K562 (cell line): ENCODE measurements at regions not wholly inside any gene's neighbourhood (a gene's known extent, or its start where the extent isn't known, plus 50 kb on each side); places are given as distances from the start of the nearest gene placed in this dataset.

Source experiments
- ATAC-seq: fragments of 200-7000 bp; cut with Tn5 transposase; 3 replicates; pipeline ENCODE4 v1.9.1; 2020; ENCODE audit warnings: moderate library complexity
- BruUV-seq: library from RNA; stranded (reverse); fragments of 400-500 nt; replicated peaks from 2 replicates; lab custom pipeline; 2021; lab: Mats Ljungman, UMichigan
- CTCF ChIA-PET: fragments of 300-600 bp; formaldehyde crosslinking; extraction: SDS; loops from one replicate; lab custom pipeline; 2021; ENCODE audit warnings: low intra/inter-chr PET ratio; lab: Yijun Ruan, JAX
- POLR2A ChIA-PET: fragments of 300-600, 350-650 bp; sonication (Branson Sonifier 250); formaldehyde crosslinking; extraction: SDS; loops from one replicate; lab custom pipeline; 2021; ENCODE audit warnings: antibody characterized with exemption, inconsistent platforms; lab: Yijun Ruan, JAX
- DNase-seq, 4 experiments: peaks; one replicate each; pipeline versions ENCODE4 v3.0.0 to v3.0.0-alpha.2; 2011 to 2018; ENCODE audit warnings: low spot score in 3 of 4, mixed read lengths in 3 of 4; ENCODE audit errors: extremely low read depth in 1 of 4
- FAIRE-seq: peaks from 2 replicates; lab custom pipeline; 2011; peaks lifted over from hg19 to GRCh38; lab: Jason Lieb, UNC
- H2AFZ ChIP-seq: 2 replicates; pipeline ENCODE4 v1.6.0; 2011; ENCODE audit warnings: low read depth, low read length, control low read depth, inconsistent platforms
- H3K27ac ChIP-seq: fragments of 200-600 bp; 3 replicates; pipeline ENCODE4 v1.8.0; 2011; ENCODE audit warnings: low read depth, mild to moderate bottlenecking, control low read depth, inconsistent platforms, low read length, moderate library complexity, mixed read lengths; ENCODE audit errors: extremely low read depth
- H3K27me3 ChIP-seq, 2 experiments: fragments of 300-600 bp in 1 of 2; 2 replicates in 1 of 2; 3 replicates in 1 of 2; pipeline versions ENCODE4 v1.6.0 to v1.8.0; 2011; ENCODE audit warnings: inconsistent platforms in 2 of 2, low read length in 2 of 2, mild to moderate bottlenecking in 1 of 2, mixed read lengths in 1 of 2, moderate library complexity in 1 of 2; ENCODE audit not compliant: control insufficient read depth in 2 of 2, insufficient read depth in 2 of 2
- H3K36me3 ChIP-seq: fragments of 300-600 bp; 3 replicates; pipeline ENCODE4 v1.8.0; 2011; ENCODE audit warnings: mild to moderate bottlenecking, low read length, inconsistent platforms; ENCODE audit not compliant: control insufficient read depth, insufficient read depth
- H3K4me1 ChIP-seq, 2 experiments: fragments of 200-600 bp in 1 of 2; replicated peaks in 1 of 2; 2 replicates in 1 of 2; 3 replicates in 1 of 2; pipeline versions ENCODE4 v1.5.1 to v1.8.0; 2011; ENCODE audit warnings: inconsistent platforms in 2 of 2, low read length in 2 of 2, mild to moderate bottlenecking in 1 of 2, mixed read lengths in 1 of 2, moderate library complexity in 1 of 2; ENCODE audit not compliant: control insufficient read depth in 2 of 2, insufficient read depth in 2 of 2
- H3K4me2 ChIP-seq: 2 replicates; pipeline ENCODE4 v1.6.1; 2011; ENCODE audit warnings: low read length, control low read depth, inconsistent platforms, mixed read lengths; ENCODE audit not compliant: insufficient read depth
- H3K4me3 ChIP-seq: fragments of 200-600 bp; sonication (generic), shearing (Covaris generic); 2 replicates; pipeline ENCODE4 v1.5.1; 2016; ENCODE audit warnings: control low read depth, inconsistent platforms
- H3K79me2 ChIP-seq: fragments of 200-600 bp; 3 replicates; pipeline ENCODE4 v1.8.0; 2011; ENCODE audit warnings: low read length, inconsistent platforms; ENCODE audit not compliant: control insufficient read depth, insufficient read depth
- H3K9ac ChIP-seq, 2 experiments: 2 replicates each; pipeline versions ENCODE4 v1.6.0 to v1.6.1; 2011; ENCODE audit warnings: low read depth in 2 of 2, low read length in 2 of 2, control low read depth in 1 of 2, inconsistent platforms in 1 of 2, mild to moderate bottlenecking in 1 of 2, mixed read lengths in 1 of 2; ENCODE audit not compliant: insufficient read depth in 1 of 2
- H3K9me1 ChIP-seq: one replicate; pipeline ENCODE4 v1.6.0; 2011; ENCODE audit warnings: inconsistent platforms, mild to moderate bottlenecking, low read length, moderate library complexity; ENCODE audit not compliant: control insufficient read depth, insufficient read depth
- H3K9me3 ChIP-seq: replicated peaks from 2 replicates; pipeline ENCODE4 v1.5.1; 2011; ENCODE audit warnings: low read depth, low read length, inconsistent platforms; ENCODE audit not compliant: control insufficient read depth, insufficient read depth
- H4K20me1 ChIP-seq: replicated peaks from 2 replicates; pipeline ENCODE4 v1.6.1; 2011; ENCODE audit warnings: low read length, inconsistent platforms, mixed read lengths; ENCODE audit not compliant: control insufficient read depth, insufficient read depth
- CREM ChIP-seq: IDR thresholded peaks from 2 replicates; pipeline ENCODE4 v1.6.1; 2014; ENCODE audit warnings: antibody characterized with exemption, low read depth
- ETV1 ChIP-seq: fragments of 450-650 bp; conservative IDR thresholded peaks from 2 replicates; pipeline ENCODE4 v1.6.1; 2016; ENCODE audit warnings: missing genetic modification characterization, control low read depth, low read depth, missing compliant biosample characterization
- JUNB ChIP-seq: fragments of 450-650 bp; formaldehyde crosslinking; conservative IDR thresholded peaks from 2 replicates; pipeline ENCODE4 v1.4.0; 2020; ENCODE audit warnings: mild to moderate bottlenecking
- LEF1 ChIP-seq: fragments of 450-650 bp; IDR thresholded peaks from 2 replicates; pipeline ENCODE4 v1.6.1; 2016; ENCODE audit warnings: mild to moderate bottlenecking
- MBD2 ChIP-seq: sonication (generic); IDR thresholded peaks from 2 replicates; pipeline ENCODE4 v1.6.1; 2016; ENCODE audit warnings: low read depth, borderline replicate concordance
- NR2C1 ChIP-seq, 2 experiments: fragments of 450-650 bp; IDR thresholded peaks; 2 replicates each; pipeline ENCODE4 v1.6.1; 2017; ENCODE audit warnings: mild to moderate bottlenecking in 2 of 2, antibody characterized with exemption in 1 of 2, inconsistent platforms in 1 of 2, missing compliant biosample characterization in 1 of 2, missing genetic modification characterization in 1 of 2
- ZNF384 ChIP-seq: IDR thresholded peaks from 2 replicates; pipeline ENCODE4 v1.6.1; 2012; ENCODE audit warnings: low read depth, low read length, improper control_type of control experiment
- WGBS: fragments of 100-300 bp; shearing (Covaris generic); methylation state at CpG from one replicate; pipeline ENCODE4 v1.1.6; 2016; ENCODE audit warnings: low coverage, mixed read lengths; ENCODE audit not compliant: insufficient coverage; ENCODE audit errors: missing lambda C conversion rate; 5-methylcytosine and 5-hydroxymethylcytosine counted together
- in situ Hi-C: fragments of 300-500 bp; cut with MboI; formaldehyde crosslinking; loops from 4 replicates; pipeline ENCODE4 v1.15.0; 2018; ENCODE audit warnings: inconsistent platforms, mixed read lengths
- intact Hi-C: fragments of 100-400 bp; cut with micrococcal nuclease; formaldehyde crosslinking; loops from 2 replicates; pipeline ENCODE4 v1.14.2; 2022
- TF ChIP-seq, protein P1 (sequence below), 2 experiments: fragments of 450-650 bp in 1 of 2; IDR thresholded peaks; 2 replicates each; pipeline ENCODE4 v1.6.1; 2011 to 2017; ENCODE audit warnings: low read depth in 2 of 2, antibody characterized with exemption in 1 of 2, borderline replicate concordance in 1 of 2, low read length in 1 of 2, mild to moderate bottlenecking in 1 of 2, mixed read lengths in 1 of 2; ENCODE audit not compliant: control insufficient read depth in 1 of 2
- TF ChIP-seq, protein P2 (sequence below): fragments of 450-650 bp; IDR thresholded peaks from 2 replicates; pipeline ENCODE4 v1.6.1; 2016; ENCODE audit warnings: low read depth, mild to moderate bottlenecking, moderate library complexity

DNA sequence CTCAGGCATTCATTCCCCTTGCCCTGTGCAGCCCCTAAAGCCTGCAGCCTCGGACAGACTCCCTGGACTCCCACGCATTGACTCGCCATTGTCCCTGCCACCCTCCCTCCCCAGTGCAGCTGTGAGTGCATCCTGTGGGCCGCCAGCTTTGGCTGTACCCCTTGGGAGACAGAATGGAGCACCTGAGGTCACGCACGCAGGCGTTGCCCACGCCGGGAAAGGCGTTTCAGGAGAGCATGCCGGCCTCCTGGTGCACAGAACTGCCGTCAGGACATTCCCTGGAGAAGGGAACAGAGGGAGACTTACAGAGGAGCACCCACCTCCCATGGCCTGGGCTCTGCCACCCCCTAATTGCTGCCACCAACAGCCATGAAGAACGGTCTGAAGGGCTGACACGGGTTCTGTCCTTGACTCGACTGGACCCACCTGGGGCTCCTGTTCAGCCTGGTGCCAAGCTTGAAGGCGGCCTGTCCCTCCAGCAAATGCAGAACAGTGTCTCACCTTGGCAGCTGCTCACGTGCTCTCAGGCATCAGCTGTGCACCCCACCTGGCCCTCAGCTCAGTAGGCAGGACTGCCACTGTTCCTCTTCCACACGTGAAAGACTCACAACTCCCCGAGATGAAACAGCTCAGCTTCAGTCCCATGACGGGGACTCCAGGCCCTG is 503.8 kb downstream of the BRD1 start:
- no peaks in the 10 kb centered on the region for H3K36me3 ChIP-seq
- H3K4me3 ChIP-seq = no peak overlapping the region
- in situ Hi-C loops = loop anchor here (25.0 kb wide), 1 partner anchor 287 kb away; no protein-coding TSS in a partner anchor
- no TSS peak for BruUV-seq
- POLR2A ChIA-PET = interaction anchor here (0.7 kb wide), 2 partner anchors 12 to 176 kb away, joined by 3 to 5 read pairs; no protein-coding TSS in a partner anchor
- no peak overlapping the region for H3K9ac ChIP-seq
- H3K9me3 ChIP-seq = no peaks in the 10 kb centered on the region
- no peaks in the 10 kb centered on the region for H3K9me1 ChIP-seq
- no peak for FAIRE-seq
- 0% methylated on average over 16 of the region's 20 CpGs for WGBS
- ATAC-seq = no peak
- intact Hi-C loops = no loop called here
- H4K20me1 ChIP-seq = 0 out of 2 replicates have a peak, but pooled peaks cover 3% of the 10 kb centered on the region
- H3K79me2 ChIP-seq = no peaks in the 10 kb centered on the region
- no peaks in the 10 kb centered on the region; a peak in 1 of 5 replicates for H3K4me1 ChIP-seq
- no peak overlapping the region for H2AFZ ChIP-seq
- H3K27me3 ChIP-seq = peaks cover 2 to 61% of the 10 kb centered on the region in 2 experiments; a peak in 4 of 5 replicates
- H3K27ac ChIP-seq = no peak overlapping the region
- DNase-seq = no peak
- H3K4me2 ChIP-seq = no peak overlapping the region
- CTCF ChIA-PET = no interaction called here
- TF ChIP-seq, protein P1, sequence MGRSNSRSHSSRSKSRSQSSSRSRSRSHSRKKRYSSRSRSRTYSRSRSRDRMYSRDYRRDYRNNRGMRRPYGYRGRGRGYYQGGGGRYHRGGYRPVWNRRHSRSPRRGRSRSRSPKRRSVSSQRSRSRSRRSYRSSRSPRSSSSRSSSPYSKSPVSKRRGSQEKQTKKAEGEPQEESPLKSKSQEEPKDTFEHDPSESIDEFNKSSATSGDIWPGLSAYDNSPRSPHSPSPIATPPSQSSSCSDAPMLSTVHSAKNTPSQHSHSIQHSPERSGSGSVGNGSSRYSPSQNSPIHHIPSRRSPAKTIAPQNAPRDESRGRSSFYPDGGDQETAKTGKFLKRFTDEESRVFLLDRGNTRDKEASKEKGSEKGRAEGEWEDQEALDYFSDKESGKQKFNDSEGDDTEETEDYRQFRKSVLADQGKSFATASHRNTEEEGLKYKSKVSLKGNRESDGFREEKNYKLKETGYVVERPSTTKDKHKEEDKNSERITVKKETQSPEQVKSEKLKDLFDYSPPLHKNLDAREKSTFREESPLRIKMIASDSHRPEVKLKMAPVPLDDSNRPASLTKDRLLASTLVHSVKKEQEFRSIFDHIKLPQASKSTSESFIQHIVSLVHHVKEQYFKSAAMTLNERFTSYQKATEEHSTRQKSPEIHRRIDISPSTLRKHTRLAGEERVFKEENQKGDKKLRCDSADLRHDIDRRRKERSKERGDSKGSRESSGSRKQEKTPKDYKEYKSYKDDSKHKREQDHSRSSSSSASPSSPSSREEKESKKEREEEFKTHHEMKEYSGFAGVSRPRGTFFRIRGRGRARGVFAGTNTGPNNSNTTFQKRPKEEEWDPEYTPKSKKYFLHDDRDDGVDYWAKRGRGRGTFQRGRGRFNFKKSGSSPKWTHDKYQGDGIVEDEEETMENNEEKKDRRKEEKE (IDR thresholded peaks at IDR 0.05; ENCODE audit: borderline replicate concordance in 1 of 2, control insufficient read depth in 1 of 2, low read depth in 2 of 2, low read length in 1 of 2) = no peak
- TF ChIP-seq JUNB (no peak), MBD2 (no peak), LEF1 (no peak), CREM (no peak), ETV1 (tag) (no peak), ZNF384 (no peak), NR2C1 (IDR thresholded peaks at IDR 0.05) (no peak), NR2C1 (tag; IDR thresholded peaks at IDR 0.05) (no peak)
- TF ChIP-seq, protein P2, sequence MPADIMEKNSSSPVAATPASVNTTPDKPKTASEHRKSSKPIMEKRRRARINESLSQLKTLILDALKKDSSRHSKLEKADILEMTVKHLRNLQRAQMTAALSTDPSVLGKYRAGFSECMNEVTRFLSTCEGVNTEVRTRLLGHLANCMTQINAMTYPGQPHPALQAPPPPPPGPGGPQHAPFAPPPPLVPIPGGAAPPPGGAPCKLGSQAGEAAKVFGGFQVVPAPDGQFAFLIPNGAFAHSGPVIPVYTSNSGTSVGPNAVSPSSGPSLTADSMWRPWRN = no peak
